ENCODE measurements at regions not wholly inside any gene's neighbourhood (a gene's known extent, or its start where the extent isn't known, plus 50 kb on each side); places are given as distances from the start of the nearest gene placed in this dataset.
A peak's percentile ranks its signal among the peaks of the same experiment; 100 is the strongest.
"Not testable (repeated sequence)": the region's sequence is repeated elsewhere in the genome, so short reads cannot be mapped to it uniquely, and the experiment has no call there.

DNA sequence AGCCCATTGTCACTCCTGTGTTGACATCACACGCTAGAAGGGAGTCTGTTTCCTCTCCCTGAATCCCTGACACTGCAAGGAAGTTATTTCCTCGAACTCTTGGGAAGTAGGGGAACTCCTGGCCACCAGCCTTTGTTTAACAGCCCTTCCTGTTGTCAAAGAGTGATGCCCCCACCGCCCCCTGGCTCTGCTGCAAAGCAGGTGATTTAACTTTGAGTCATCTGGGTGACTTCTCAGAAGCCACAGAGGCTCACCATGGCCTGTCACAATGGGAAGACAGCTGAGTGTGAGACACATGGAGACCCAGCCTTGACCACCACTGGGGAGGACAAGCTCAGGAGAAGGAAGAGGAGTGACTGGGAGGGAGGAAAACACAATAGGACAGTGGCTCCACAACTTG, 182.8 kb downstream of the PSMG1 start:
- Histone ChIP-seq H3K4me1 (ENCODE audit: control insufficient read depth, extremely low read depth, insufficient read depth, low read length) (peaks cover 38% of the 10 kb centered on the region), H3K4me2 (ENCODE audit: insufficient read depth, low read length) (peak overlapping the region; percentile 25), H3K9ac (replicated peaks; ENCODE audit: extremely low read depth, insufficient read depth, low read length) (no peak overlapping the region), H3K4me3 (replicated peaks in 1 of 3; ENCODE audit: insufficient read depth in 1 of 3, low read depth in 1 of 3, low read length in 3 of 3) (no peak overlapping the region), H3K27ac (ENCODE audit: insufficient read depth, low read depth, low read length) (peak overlapping the region; percentile 50), H3K27me3 (ENCODE audit: control insufficient read depth in 2 of 2, insufficient read depth in 2 of 2, low read length in 2 of 2) (no peaks in the 10 kb centered on the region), H3K36me3 (ENCODE audit: control insufficient read depth in 2 of 2, extremely low read depth in 1 of 2, insufficient read depth in 2 of 2, low read length in 2 of 2) (no peaks in the 10 kb centered on the region), H3K9me3 (replicated peaks; ENCODE audit: control insufficient read depth, insufficient read depth, low read length) (no peaks in the 10 kb centered on the region), H3K9me1 (replicated peaks; ENCODE audit: control insufficient read depth, extremely low read depth, insufficient read depth, low read length) (no peaks in the 10 kb centered on the region), H3K79me2 (ENCODE audit: control insufficient read depth, insufficient read depth, low read length) (no peaks in the 10 kb centered on the region), H2AFZ (ENCODE audit: low read depth, low read length) (peak overlapping the region; percentile 36), H4K20me1 (replicated peaks; ENCODE audit: control insufficient read depth, extremely low read depth, insufficient read depth, low read length) (no peaks in the 10 kb centered on the region)
- peak; percentile 84 for FAIRE-seq
- ChIA-PET CTCF (no interaction called here), POLR2A (no interaction called here)
- dilution Hi-C loops (cut with MboI; ENCODE audit: extremely low pct_ligation_motif_present, low sequenced_read_pairs) (no loop called here), intact Hi-C loops (cut with micrococcal nuclease) (no loop called here)
- TF ChIP-seq FOS (IDR thresholded peaks at IDR 0.05; ENCODE audit: borderline replicate concordance, insufficient read depth, low read length), result peak; percentile 76
- no peak for TF ChIP-seq EZH2 (IDR thresholded peaks at IDR 0.05; ENCODE audit: borderline replicate concordance, low read depth, low read length, severe bottlenecking)
- no TSS peak for BruUV-seq (replicated peaks)
- DNase-seq (ENCODE audit: low read depth, low spot score), result peak; percentile 73

DNA sequence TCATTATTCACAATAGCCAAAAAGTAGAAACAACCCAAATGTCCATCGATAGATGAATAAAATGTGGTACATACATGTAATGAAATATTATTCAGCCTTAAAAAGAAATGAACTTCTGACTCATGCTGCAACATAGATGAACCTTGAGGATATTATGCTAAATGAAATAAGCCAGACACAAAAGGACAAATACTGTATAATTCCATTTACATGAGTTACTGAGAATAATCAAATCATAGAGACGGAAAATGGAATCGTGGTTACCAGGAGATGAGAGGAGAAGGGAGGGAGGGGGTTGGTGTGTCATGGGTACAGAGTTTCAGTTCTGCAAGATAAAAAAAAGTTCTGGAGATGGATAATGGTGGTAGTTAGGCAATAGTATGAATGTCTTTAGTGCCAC, 184.1 kb downstream of the PSMG1 start:
- intact Hi-C loops (cut with micrococcal nuclease), result no loop called here
- DNase-seq (ENCODE audit: low read depth, low spot score), result no peak

DNA sequence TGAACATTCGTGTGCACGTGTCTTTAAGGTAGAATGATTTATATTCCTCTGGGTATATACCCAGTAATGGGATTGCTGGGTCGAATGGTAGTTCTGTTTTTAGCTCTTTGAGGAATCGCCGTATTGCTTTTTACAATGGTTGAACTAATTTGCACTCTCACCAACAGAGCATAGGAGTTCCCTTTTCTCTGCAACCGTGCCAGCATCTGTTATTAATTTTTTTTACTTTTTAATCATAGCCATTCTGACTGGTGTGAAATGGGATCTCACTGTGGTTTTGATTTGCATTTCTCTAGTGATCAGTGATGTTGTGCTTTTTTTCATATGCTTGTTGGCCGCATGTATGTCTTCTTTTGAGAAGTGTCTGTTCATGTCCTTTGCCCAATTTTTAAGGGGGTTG, 185.0 kb downstream of the PSMG1 start:
- dilution Hi-C loops (cut with MboI; ENCODE audit: extremely low pct_ligation_motif_present, low sequenced_read_pairs); intact Hi-C loops (cut with micrococcal nuclease); H3K9me1 ChIP-seq (replicated peaks; ENCODE audit: control insufficient read depth, extremely low read depth, insufficient read depth, low read length); H2AFZ ChIP-seq (ENCODE audit: low read depth, low read length); CTCF ChIA-PET; H3K79me2 ChIP-seq (ENCODE audit: control insufficient read depth, insufficient read depth, low read length); H3K27me3 ChIP-seq (ENCODE audit: control insufficient read depth in 2 of 2, insufficient read depth in 2 of 2, low read length in 2 of 2); H4K20me1 ChIP-seq (replicated peaks; ENCODE audit: control insufficient read depth, extremely low read depth, insufficient read depth, low read length); H3K4me3 ChIP-seq (replicated peaks in 1 of 3; ENCODE audit: insufficient read depth in 1 of 3, low read depth in 1 of 3, low read length in 3 of 3); H3K9ac ChIP-seq (replicated peaks; ENCODE audit: extremely low read depth, insufficient read depth, low read length); DNase-seq (ENCODE audit: low read depth, low spot score); H3K27ac ChIP-seq (ENCODE audit: insufficient read depth, low read depth, low read length); H3K9me3 ChIP-seq (replicated peaks; ENCODE audit: control insufficient read depth, insufficient read depth, low read length); BruUV-seq (replicated peaks); H3K4me2 ChIP-seq (ENCODE audit: insufficient read depth, low read length); FAIRE-seq; POLR2A ChIA-PET; H3K36me3 ChIP-seq (ENCODE audit: control insufficient read depth in 2 of 2, extremely low read depth in 1 of 2, insufficient read depth in 2 of 2, low read length in 2 of 2): not testable (repeated sequence)
- H3K4me1 ChIP-seq (ENCODE audit: control insufficient read depth, extremely low read depth, insufficient read depth, low read length), result peaks cover 35% of the 10 kb centered on the region

More for the DNA sequence above, 184.1 kb downstream of the PSMG1 start:
- H3K4me3 ChIP-seq (replicated peaks in 1 of 3; ENCODE audit: insufficient read depth in 1 of 3, low read depth in 1 of 3, low read length in 3 of 3), result no peak overlapping the region
- no peak overlapping the region for H3K9ac ChIP-seq (replicated peaks; ENCODE audit: extremely low read depth, insufficient read depth, low read length)
- no peak overlapping the region for H2AFZ ChIP-seq (ENCODE audit: low read depth, low read length)
- H3K9me1 ChIP-seq (replicated peaks; ENCODE audit: control insufficient read depth, extremely low read depth, insufficient read depth, low read length), result no peaks in the 10 kb centered on the region
- H3K79me2 ChIP-seq (ENCODE audit: control insufficient read depth, insufficient read depth, low read length), result no peaks in the 10 kb centered on the region
- no peak overlapping the region for H3K4me2 ChIP-seq (ENCODE audit: insufficient read depth, low read length)
- BruUV-seq (replicated peaks), result no TSS peak
- no peaks in the 10 kb centered on the region for H4K20me1 ChIP-seq (replicated peaks; ENCODE audit: control insufficient read depth, extremely low read depth, insufficient read depth, low read length)
- dilution Hi-C loops (cut with MboI; ENCODE audit: extremely low pct_ligation_motif_present, low sequenced_read_pairs), result no loop called here
- H3K9me3 ChIP-seq (replicated peaks; ENCODE audit: control insufficient read depth, insufficient read depth, low read length), result no peaks in the 10 kb centered on the region
- POLR2A ChIA-PET, result no interaction called here
- H3K27me3 ChIP-seq (ENCODE audit: control insufficient read depth in 2 of 2, insufficient read depth in 2 of 2, low read length in 2 of 2), result no peaks in the 10 kb centered on the region
- TF ChIP-seq JUN (IDR thresholded peaks at IDR 0.05; ENCODE audit: borderline replicate concordance, insufficient read depth, insufficient read length, low read depth), result no peak
- TF ChIP-seq GATA2 (IDR thresholded peaks at IDR 0.05; ENCODE audit: insufficient read depth, insufficient read length, low read depth, low read length), result no peak
- TF ChIP-seq POLR2A (IDR thresholded peaks at IDR 0.05; ENCODE audit: low read depth, low read length), result no peak
- TF ChIP-seq POLR2AphosphoS5 (IDR thresholded peaks at IDR 0.05; ENCODE audit: insufficient read depth, low read depth, low read length), result no peak
- no peak for TF ChIP-seq FOS (IDR thresholded peaks at IDR 0.05; ENCODE audit: borderline replicate concordance, insufficient read depth, low read length)
- TF ChIP-seq EZH2 (IDR thresholded peaks at IDR 0.05; ENCODE audit: borderline replicate concordance, low read depth, low read length, severe bottlenecking), result no peak
- no peak for TF ChIP-seq MYC (IDR thresholded peaks at IDR 0.05; ENCODE audit: low read depth, low read length)
- TF ChIP-seq, protein P1, sequence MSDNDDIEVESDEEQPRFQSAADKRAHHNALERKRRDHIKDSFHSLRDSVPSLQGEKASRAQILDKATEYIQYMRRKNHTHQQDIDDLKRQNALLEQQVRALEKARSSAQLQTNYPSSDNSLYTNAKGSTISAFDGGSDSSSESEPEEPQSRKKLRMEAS (IDR thresholded peaks at IDR 0.05; ENCODE audit: insufficient read depth, insufficient read length), result no peak
- TF ChIP-seq, protein P2, sequence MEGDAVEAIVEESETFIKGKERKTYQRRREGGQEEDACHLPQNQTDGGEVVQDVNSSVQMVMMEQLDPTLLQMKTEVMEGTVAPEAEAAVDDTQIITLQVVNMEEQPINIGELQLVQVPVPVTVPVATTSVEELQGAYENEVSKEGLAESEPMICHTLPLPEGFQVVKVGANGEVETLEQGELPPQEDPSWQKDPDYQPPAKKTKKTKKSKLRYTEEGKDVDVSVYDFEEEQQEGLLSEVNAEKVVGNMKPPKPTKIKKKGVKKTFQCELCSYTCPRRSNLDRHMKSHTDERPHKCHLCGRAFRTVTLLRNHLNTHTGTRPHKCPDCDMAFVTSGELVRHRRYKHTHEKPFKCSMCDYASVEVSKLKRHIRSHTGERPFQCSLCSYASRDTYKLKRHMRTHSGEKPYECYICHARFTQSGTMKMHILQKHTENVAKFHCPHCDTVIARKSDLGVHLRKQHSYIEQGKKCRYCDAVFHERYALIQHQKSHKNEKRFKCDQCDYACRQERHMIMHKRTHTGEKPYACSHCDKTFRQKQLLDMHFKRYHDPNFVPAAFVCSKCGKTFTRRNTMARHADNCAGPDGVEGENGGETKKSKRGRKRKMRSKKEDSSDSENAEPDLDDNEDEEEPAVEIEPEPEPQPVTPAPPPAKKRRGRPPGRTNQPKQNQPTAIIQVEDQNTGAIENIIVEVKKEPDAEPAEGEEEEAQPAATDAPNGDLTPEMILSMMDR (IDR thresholded peaks at IDR 0.05; ENCODE audit: extremely low read depth in 1 of 2, insufficient read depth in 1 of 2, low read depth in 1 of 2, low read length in 2 of 2), result no peak
- H3K36me3 ChIP-seq (ENCODE audit: control insufficient read depth in 2 of 2, extremely low read depth in 1 of 2, insufficient read depth in 2 of 2, low read length in 2 of 2), result no peaks in the 10 kb centered on the region
- peak; percentile 55 for FAIRE-seq
- H3K27ac ChIP-seq (ENCODE audit: insufficient read depth, low read depth, low read length), result no peak overlapping the region
- CTCF ChIA-PET, result no interaction called here
- H3K4me1 ChIP-seq (ENCODE audit: control insufficient read depth, extremely low read depth, insufficient read depth, low read length), result peaks cover 35% of the 10 kb centered on the region

Measured in endothelial cell of umbilical vein (primary cell).